D341Med (cell line): ENCODE measurements at regions not wholly inside any gene's neighbourhood (a gene's known extent, or its start where the extent isn't known, plus 50 kb on each side); places are given as distances from the start of the nearest gene placed in this dataset.

Source experiments
- DNase-seq: peaks from one replicate; pipeline ENCODE4 v3.0.0; 2012; ENCODE audit warnings: low spot score

DNA sequence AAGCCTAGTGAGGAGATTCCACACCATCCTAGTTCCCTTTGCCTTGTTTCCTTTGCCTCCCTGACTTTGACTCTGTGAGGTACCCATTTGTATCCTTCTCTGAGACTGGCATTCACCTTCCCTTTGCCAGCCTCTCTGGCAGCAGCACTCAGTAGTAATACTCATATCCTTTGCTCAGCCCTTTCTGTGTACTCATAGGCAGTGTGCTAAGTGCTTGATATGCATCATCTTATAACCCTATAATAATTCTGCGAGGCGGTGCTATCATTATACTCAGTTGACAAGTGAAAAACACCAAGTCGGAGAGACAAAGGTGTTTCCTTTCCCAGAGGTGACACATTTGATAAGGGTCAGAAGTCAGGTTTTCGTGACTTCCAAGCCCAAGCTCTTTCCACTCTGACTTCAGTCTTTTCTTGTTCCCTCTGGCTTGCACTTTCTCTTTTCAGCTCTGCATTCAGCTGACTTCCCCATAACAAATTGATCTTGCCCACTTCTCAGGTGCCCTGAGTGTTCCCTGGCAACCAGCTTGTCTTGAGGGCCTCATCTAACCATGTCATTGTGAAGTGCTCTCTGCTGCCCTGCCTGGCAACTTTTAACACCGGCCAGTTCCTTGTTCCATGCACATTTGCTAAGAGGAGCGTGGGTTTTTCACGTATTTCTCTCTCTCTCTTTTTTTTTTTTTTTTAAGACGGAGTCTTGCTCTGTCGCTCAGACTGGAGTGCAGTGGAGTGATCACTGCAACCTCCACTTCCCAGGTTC is 94.5 kb upstream of the UPP2 start:
- no peak for DNase-seq

DNA sequence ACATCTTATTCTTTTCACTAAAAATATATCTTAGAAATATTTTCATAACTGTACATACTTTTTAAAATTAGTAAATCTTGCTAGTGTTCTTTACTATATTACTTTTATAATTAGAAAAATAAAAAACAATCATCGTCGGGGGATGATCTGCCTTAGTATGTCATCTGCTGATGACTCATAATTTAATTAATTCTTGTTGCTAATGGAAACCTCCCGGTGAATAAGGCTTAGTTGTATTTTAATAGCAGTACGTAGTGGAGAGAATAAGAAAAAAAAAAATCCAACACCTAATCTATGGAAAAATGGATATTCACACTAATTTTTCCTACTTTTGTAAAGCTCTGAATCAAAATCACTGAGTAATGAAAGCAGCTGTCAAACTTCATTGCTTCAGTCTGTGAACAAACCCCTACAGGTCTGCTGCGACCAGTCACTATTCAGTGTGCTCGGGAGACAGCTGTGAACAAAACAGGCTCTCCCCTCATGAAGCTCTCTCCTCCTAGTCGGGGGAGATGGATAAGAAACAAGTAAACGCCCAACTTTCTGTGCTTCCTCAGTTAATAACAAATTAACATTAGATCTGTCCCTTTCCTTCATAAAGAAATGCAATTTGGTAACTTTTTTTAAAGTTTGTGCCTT is 97.4 kb upstream of the UPP2 start:
- no peak for DNase-seq

DNA sequence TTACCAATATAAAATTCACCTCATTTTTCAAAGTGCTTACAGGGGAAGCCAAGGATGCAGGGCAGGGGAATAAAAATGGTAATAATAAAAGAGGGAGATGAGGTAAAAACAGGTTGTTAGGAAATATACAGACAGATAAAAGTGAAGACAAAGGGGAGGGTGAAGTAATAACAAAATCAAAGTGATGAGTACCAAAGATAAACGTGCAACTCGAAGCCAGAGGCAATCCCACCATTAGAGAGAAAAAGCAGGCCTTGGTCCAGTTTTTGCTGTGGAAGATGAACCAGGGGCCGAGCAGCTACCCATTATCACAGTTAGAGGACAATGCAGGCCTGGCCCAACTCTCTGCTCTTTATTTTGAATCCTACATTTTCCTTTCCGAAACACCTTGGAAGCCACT is 99.6 kb upstream of the UPP2 start:
- no peak for DNase-seq

DNA sequence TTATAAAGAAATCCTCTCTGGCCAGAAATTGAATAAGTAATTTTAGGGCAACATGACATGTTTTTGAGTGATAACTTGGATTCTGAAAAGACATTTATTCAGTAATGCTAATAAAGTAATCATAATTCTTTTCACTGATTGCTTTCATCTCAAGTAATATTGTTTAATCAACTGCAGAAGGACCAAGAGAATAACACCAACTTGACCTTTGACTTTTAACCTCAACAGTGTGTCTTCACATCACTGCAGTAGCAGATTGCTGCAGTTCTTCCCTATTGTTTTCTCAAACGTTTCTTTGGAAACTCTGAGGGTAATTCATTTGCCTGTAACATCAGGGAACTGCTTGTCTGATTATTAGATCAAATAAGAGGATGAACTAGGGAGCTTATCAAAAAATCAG is 104.9 kb upstream of the UPP2 start:
- no peak for DNase-seq

DNA sequence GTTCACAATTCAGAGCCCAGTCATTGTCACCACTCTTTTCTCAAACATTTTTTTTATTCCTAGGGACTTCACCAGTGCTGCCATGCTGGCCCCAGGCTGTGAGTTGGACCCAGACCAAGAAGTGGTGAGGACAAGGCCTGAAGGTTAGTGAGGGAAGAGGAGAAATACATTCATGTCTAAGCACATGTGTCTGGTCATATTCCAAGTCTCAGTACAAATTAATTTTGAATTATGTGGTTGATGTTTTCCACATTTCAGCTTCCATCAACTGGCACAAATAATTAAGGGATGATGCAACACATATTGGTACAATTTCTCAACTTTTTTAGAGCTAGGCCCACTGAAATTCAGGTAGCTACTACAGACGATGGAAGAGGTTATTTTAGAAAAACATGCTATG is 106.6 kb upstream of the UPP2 start:
- no peak for DNase-seq

DNA sequence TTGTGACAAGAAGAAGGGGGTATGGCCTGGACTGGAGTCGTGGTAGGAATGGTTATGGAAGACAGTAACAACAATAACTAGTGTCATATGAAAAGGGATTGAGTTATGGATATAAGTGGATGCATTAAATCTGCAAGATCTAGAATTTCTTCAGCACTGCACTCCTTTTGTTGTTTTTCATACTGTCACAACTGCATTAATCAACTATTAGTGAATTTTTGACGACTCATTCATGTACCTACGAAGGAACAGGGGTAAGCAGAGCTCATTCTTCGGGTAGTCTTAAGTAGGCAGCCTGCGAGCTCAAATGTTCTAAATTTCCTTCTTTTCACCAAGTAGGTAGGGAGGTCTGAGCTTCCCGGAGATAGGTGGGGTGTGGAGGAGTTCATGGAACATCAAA is 109.7 kb upstream of the UPP2 start:
- DNase-seq = no peak

DNA sequence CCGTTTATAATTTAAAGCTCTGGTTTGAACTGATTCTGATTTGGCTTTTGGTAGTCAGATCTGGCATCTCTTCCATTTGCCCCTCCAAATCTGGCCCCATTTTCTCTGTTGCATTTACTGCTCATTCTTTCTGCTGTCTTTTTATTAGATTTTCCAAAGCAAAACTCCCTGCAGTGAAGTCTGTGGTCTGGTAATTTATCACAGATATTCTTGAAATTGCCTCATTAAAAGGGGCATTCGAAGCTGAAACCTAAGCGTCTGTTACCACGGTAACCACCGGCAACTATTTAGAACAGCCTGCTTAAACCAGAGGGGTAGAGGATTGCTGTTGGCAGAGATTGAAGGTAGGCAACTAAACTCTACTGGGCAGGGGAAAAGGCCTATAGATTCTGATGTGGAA is 111.5 kb upstream of the UPP2 start:
- no peak for DNase-seq

DNA sequence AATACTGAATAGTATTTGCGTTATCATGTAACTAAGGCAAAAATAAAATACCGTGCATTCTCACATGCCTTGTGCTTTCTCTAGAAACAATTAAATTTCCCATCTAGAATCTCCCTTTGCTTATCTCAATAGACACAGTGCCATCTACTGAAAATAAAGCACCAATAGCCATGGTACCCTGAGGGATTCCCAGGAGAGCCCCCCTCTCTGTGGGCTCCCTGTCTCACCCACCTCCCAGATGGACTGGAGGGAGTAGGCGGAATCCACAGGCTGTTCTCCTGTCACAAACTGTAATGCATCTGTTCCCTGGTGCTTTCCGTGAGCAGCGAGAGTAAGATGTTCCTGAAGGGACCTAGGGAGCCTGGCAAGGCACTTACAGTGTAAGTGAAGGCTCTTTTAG is 112.4 kb upstream of the UPP2 start:
- DNase-seq = peak; percentile 47

DNA sequence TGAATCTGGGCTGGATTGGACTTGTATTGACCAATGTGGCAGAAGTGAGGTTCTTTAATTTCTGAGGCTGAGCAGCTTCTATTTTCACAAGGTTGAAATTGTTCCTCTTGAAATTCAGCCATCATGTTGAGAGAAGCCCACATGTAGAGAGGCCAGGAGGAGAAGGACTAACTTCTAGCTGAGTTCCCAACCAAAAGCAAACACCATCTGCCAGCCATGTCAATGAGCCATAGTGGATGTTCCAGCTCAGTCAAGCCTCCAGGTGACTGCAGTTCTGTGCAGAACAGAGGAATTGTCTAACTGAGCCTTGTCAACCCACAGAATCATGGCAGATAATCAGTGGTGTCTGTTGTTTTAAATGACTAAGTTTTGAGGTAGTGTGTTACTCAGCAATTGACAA is 110.6 kb upstream of the ACVR1 start:
- DNase-seq = no peak

DNA sequence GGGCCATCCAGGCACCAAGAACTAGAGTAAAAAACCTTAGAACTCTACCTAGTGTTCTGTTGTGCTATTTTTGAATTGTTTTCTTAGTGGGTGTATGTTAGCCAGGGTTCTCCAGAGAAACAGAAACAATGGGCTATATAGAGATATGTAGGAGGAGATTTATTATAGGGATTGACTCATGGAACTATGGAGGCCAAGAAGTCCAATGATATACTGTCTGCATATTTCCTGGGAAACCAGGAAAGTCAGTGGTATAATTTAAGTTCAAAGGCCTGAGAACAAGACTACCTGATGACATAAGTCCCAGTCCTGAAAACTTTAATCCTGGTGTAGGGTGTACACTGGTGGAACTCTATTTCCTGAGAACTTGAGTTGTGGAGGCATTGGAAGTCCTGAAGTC is 108.7 kb upstream of the ACVR1 start:
- DNase-seq = no peak

DNA sequence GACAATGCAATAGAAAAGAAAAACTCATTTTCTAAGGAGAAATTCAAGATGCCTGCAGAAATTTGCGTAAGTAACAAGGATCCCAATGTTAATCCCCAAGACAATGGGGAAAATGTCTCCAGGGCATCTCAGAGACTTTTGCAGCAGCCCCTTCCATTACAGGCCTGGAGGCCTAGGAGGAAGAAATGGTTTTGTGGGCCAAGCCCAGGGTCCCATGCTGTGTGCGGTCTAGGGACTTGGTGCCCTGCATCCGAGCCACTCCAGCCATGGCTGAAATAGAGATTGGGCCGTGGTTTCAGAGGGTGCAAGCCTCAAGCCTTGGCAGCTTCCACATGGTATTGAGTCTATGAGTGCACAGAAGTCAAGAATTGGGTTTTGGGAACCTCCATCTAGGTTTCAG is 103.9 kb upstream of the ACVR1 start:
- no peak for DNase-seq

DNA sequence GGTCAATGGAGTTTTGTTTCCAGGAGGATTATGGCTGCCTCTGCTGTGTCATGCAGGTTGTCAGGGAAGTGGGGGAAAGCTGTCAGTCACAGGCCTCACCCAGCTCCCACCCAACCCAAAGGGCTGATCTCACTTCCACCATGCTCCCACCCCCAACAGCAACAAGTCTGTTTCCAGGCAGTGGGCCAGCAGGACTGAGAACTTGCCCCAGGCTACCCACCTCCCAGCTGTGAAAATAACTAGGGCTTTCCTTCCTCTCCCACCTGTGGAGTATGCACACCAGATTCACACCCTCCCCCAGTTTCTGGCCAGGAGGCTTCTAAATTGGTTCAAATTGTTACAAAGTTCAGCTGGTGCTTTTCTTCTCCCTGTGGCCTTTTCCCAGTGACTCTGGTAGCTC is 95.6 kb upstream of the ACVR1 start:
- no peak for DNase-seq

DNA sequence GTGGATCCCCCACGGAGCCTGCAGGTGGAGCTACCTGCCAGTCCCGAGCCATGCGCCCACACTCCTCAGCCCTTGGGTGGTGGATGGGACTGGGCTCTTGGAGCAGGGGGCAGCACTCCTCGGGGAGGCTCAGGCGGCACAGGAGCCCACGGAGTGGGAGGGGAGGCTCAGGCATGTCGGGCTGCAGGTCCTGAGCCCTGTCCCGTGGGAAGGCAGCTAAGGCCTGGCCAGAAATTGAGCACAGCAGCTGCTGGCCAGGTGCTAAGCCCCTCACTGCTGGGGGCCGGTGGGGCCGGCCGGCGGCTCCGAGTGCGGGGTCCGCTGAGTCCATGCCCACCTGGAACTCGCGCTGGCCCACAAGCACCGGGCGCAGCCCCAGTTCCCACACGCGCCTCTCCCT is 91.7 kb upstream of the ACVR1 start:
- DNase-seq = no peak

DNA sequence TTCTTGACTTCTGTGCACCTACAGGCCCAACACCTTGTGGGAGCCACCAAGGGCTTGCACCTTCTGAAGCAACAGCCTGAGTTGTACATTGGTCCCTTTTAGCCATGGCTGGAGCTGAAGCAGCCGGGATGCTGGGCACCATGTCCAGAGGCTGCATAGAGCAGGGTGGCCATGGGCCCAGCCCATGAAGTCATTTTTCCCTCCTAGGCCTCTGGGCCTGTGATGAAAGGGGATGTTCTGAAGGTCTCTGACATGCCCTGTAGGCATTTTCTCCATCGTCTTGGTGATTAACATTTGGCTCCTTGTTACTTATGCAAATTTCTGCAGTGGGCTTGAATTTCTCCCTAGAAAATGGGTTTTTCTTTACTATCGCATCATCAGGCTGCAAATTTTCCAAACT is 83.1 kb upstream of the ACVR1 start:
- DNase-seq = no peak

DNA sequence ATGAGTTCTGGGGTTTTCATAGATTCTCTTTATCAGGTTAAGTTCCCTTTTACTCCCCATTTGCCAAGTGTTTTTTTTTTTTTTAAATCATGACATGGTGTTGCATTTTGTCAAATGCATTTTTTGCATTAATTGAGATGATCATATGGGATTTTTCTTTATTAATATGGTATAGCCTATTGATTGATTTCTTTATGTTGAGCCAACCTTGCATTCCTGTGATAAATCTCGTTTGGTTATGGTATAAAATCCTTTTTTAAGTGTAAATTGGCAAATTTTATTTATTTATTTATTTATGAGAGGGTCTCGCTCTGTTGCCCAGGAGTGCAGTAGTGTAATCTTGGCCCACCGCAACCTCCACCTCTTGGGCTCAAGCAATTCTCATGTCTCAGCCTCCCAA is 81.5 kb upstream of the ACVR1 start:
- DNase-seq = no peak

DNA sequence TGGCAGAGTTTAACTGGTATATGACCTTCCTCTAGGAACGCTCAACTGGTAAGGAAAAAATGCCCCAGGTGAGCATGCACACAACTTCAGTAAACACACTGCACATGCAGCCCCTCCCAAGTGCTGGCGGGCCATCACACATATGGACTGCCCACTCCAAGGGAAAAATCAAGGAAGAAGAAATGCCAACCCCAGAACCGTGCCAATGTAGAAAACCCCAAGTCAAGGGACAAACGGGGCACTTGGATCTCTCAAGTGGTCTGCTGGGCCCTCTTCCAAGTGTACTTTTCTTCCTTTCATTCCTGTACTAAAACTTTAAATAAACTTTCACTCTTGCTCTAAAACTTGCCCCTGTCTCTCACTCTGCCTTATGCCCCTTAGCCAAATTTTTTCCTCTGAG is 76.4 kb upstream of the ACVR1 start:
- DNase-seq = no peak

DNA sequence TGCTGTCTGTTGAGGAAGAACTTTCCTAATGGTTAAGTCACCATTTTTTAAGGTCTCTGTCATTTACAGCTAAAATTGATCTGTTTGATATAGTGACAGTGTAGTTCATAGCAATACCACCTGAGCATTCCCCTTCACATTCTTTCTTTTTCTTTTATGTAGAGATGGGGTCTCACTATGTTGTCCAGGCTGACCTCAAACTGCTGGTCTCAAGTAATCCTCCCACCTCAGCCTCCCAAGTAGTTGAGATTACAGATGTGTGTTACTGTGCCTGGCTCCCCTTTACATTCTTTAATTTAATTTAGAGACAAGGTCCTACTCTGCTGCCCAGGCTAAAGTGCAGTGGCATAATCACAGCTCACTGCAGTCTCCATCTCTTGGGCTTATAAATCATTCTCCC is 72.7 kb upstream of the ACVR1 start:
- DNase-seq = no peak

DNA sequence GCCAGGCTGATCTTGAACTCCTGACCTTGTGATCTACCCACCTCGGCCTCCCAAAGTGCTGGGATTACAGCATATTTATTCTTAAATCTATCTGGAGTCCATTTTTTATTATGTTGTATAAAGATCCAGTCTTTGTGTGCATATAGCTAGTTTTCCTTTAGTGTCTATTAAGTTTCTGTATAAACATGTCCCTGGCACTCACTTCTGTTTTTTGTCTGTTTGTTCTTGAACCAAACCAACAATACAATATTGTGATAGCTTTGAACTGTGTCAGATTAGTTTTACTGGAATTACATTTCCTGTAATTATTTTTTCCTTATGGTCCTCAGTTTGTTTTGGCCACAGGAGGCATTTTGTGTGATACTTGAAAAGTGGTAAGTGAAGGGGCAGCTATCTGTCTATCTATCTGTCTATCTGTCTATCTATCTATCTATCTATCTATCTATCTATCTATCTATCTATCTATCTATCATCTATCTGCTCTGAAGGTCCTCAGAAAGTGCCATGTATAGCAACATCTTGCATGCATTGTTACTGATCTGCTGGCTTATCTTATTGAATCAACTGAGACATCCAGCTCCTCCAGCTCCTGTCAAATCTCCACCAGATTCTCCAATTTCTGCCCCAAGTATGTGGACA is 70.9 kb upstream of the ACVR1 start:
- no peak for DNase-seq

DNA sequence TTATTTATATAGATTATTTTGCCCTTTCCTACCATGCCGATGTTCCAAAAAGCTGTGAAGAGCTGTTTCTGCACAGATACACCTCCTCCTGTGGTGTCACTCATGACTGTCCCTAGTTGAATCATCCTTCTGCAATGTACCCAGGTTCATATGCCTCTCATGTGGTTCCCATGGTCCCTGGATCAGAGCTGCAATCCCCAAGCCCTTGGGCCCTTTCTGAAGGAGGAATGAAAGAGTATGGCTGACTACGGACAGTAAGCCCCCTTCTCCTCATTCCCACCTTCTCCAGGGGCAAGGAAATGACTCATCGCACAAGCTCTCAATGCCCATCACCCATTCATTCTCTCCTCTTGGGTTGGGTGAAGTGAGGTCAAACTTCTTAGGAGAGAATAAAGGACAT is 63.9 kb upstream of the ACVR1 start:
- no peak for DNase-seq

DNA sequence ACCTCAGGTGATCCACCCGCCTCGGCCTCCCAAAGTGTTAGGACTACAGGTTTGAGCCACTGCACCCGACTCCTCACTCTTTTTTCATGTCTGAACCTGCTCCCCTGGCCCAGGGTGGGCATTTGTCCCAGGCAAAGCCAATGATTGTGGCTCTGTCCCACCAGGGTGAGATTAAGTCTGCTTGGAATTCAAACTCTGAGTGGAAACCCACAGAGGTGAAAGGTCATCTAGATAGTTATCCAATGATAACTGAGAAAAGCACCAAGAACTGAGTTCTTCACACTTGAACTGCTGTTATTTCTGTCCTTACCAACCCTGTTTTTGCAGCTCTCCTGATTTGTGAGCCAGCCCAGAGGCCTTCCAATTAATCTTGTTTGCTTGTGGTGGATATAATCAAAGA is 62.4 kb upstream of the ACVR1 start:
- DNase-seq = no peak

DNA sequence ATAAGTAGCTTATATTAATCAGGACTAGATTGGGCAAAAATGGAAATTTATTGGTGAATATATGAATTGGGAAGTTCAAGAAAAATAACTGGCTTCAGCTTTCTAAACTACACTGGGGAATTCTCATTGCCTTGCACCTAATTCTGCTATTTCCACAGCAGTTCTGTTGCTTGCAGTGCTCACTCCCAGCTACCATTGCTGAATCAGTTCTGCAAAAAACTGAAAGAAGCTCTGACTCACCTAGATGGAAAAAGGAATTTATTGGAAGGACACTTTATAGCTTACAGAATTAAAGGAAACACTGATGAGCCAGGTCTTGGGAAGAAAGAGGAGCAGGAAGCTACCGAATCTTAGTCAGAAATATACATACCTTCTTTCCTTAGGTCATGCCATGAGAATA is 60.3 kb upstream of the ACVR1 start:
- no peak for DNase-seq

DNA sequence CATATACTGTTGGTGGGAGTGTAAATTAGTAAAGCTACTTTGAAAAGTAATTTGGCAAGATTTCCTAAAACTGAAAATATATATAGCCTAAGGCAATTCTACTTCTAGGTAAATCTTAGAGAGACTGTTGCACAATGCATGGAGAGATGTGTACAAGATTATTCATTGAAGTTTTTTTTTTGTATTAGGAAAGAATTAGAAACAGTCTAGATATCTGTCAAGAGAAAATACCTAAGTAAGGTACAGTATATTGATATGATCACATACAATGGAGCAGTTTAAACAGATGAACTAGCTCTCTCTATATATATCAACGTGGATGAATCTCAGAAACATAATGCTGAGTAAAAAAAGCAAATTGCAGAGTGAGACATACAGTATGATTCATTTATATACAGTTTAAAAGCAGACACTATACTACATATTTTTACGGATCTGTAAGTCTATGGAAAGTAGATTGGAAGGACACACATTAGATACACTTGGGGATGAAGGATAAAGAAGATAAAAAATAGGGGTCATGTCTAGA is 59.3 kb upstream of the ACVR1 start:
- DNase-seq = no peak

DNA sequence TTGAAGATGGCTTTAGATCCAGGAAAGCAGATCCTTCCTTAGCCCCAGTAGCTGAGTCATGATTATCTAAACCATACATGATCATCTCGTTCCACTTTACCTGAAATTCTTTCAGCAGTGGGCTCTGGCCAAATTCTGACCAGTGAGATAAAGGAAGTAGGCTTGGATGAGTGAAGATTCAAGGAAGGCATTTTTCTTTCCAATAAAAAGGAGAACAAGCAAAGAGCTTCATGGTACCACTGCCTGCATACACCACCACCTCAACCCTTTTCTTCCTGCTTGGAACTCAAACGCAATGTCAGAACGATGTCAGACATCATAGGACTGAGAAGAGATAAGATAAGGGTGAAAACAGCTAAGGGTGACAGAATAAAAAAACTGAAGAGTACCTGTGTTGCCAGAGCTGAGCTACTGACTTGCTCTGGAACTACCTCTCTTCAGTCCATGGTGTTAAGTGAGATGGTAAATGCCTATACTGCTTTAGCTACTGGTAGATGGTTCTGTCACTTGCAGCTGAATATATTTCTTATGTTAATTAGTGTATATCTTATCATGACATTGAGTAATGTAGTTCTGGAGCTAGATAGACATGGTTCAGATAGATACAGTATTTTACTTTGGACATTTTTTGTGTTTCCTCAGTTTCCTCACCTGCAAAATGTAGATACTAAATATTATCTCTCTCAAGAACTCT is 58.7 kb upstream of the ACVR1 start:
- no peak for DNase-seq
